HepG2 (cell line): ENCODE measurements at regions not wholly inside any gene's neighbourhood (a gene's known extent, or its start where the extent isn't known, plus 50 kb on each side); places are given as distances from the start of the nearest gene placed in this dataset.
A peak's percentile ranks its signal among the peaks of the same experiment; 100 is the strongest.

Experiments
- AGO1 ChIP-seq: fragments of 200-400 bp; formaldehyde crosslinking; IDR thresholded peaks from 2 replicates; pipeline ENCODE4 v1.6.1; 2017; ENCODE audit warnings: mild to moderate bottlenecking, low read depth, low read length, moderate library complexity; ENCODE audit not compliant: poor library complexity, severe bottlenecking
- ATF7-NPFF ChIP-seq: sonication (generic); formaldehyde crosslinking; IDR thresholded peaks from 2 replicates; pipeline ENCODE4 v1.8.1; 2023; ENCODE audit warnings: mild to moderate bottlenecking, low read depth, missing genetic modification reagents, moderate library complexity
- HDAC6 ChIP-seq: fragments of 200-600 bp; sonication (generic); IDR thresholded peaks from 2 replicates; pipeline ENCODE4 v1.7.0; 2017; ENCODE audit warnings: mild to moderate bottlenecking, antibody characterized with exemption, low read length, low read depth
- KLF16 ChIP-seq, 2 experiments: sonication (generic) in 1 of 2; formaldehyde crosslinking in 1 of 2; IDR thresholded peaks; 2 replicates each; pipeline versions ENCODE4 v1.6.1 to v1.8.0; 2016 to 2023; ENCODE audit warnings: missing genetic modification reagents in 2 of 2, missing compliant biosample characterization in 1 of 2
- MATR3 ChIP-seq: sonication (generic); formaldehyde crosslinking; IDR thresholded peaks from 2 replicates; pipeline ENCODE4 v1.4.0; 2020; ENCODE audit warnings: missing genetic modification reagents
- MYNN ChIP-seq: sonication (generic); formaldehyde crosslinking; IDR thresholded peaks from 2 replicates; pipeline ENCODE4 v1.4.0; 2020; ENCODE audit warnings: mild to moderate bottlenecking, low read depth, missing genetic modification reagents
- MYPOP ChIP-seq: sonication (generic); formaldehyde crosslinking; IDR thresholded peaks from 2 replicates; pipeline ENCODE4 v1.8.1; 2023; ENCODE audit warnings: mild to moderate bottlenecking, moderate library complexity, missing genetic modification reagents
- PITX1 ChIP-seq: sonication (generic); formaldehyde crosslinking; IDR thresholded peaks from 2 replicates; pipeline ENCODE4 v1.5.1; 2020; ENCODE audit warnings: mild to moderate bottlenecking, missing genetic modification reagents
- RFX5 ChIP-seq: IDR thresholded peaks from 2 replicates; pipeline ENCODE4 v1.6.1; 2011; ENCODE audit warnings: low read depth, low read length, improper control_type of control experiment
- U2AF2 ChIP-seq: fragments of 200-400 bp; formaldehyde crosslinking; IDR thresholded peaks from 2 replicates; pipeline ENCODE4 v1.6.1; 2017; ENCODE audit warnings: low read depth, mild to moderate bottlenecking, low read length
- WIZ ChIP-seq: sonication (generic); formaldehyde crosslinking; IDR thresholded peaks from 2 replicates; pipeline ENCODE4 v1.5.1; 2020; ENCODE audit warnings: mild to moderate bottlenecking, missing genetic modification reagents
- YEATS2 ChIP-seq: sonication (generic); formaldehyde crosslinking; IDR thresholded peaks from 2 replicates; pipeline ENCODE4 v1.4.0; 2020; ENCODE audit warnings: missing genetic modification reagents, borderline replicate concordance
- ZBTB10 ChIP-seq: sonication (generic); formaldehyde crosslinking; IDR thresholded peaks from 2 replicates; pipeline ENCODE4 v1.4.0; 2020; ENCODE audit warnings: missing genetic modification reagents, borderline replicate concordance
- ZBTB14 ChIP-seq: sonication (generic); formaldehyde crosslinking; IDR thresholded peaks from 2 replicates; pipeline ENCODE4 v1.4.0; 2020; ENCODE audit warnings: missing genetic modification reagents
- ZBTB7A ChIP-seq: sonication (generic); formaldehyde crosslinking; IDR thresholded peaks from 2 replicates; pipeline ENCODE4 v1.8.0; 2022; ENCODE audit warnings: mild to moderate bottlenecking, missing genetic modification reagents
- ZFX ChIP-seq: sonication (generic); formaldehyde crosslinking; IDR thresholded peaks from 2 replicates; pipeline ENCODE4 v1.4.0; 2020; ENCODE audit warnings: mild to moderate bottlenecking, low read depth, missing genetic modification reagents, moderate library complexity
- ZIK1 ChIP-seq: sonication (generic); formaldehyde crosslinking; IDR thresholded peaks from 2 replicates; pipeline ENCODE4 v1.5.0; 2020; ENCODE audit warnings: mild to moderate bottlenecking, low read depth, missing genetic modification reagents, borderline replicate concordance
- ZKSCAN5 ChIP-seq: sonication (generic); formaldehyde crosslinking; IDR thresholded peaks from 2 replicates; pipeline ENCODE4 v1.5.1; 2020; ENCODE audit warnings: mild to moderate bottlenecking, missing genetic modification reagents
- ZMAT5 ChIP-seq: sonication (generic); formaldehyde crosslinking; IDR thresholded peaks from 2 replicates; pipeline ENCODE4 v1.5.0; 2020; ENCODE audit warnings: mild to moderate bottlenecking, low read depth, missing genetic modification reagents, borderline replicate concordance
- ZNF251 ChIP-seq: sonication (generic); formaldehyde crosslinking; IDR thresholded peaks from 2 replicates; pipeline ENCODE4 v1.9.0; 2021; ENCODE audit warnings: mild to moderate bottlenecking, missing genetic modification reagents
- ZNF253 ChIP-seq: sonication (generic); formaldehyde crosslinking; IDR thresholded peaks from 2 replicates; pipeline ENCODE4 v1.8.0; 2022; ENCODE audit warnings: mild to moderate bottlenecking, missing genetic modification reagents, borderline replicate concordance
- ZNF44 ChIP-seq: sonication (generic); formaldehyde crosslinking; IDR thresholded peaks from 2 replicates; pipeline ENCODE4 v1.5.1; 2020; ENCODE audit warnings: mild to moderate bottlenecking, missing genetic modification reagents
- ZNF563 ChIP-seq: sonication (generic); formaldehyde crosslinking; IDR thresholded peaks from 2 replicates; pipeline ENCODE4 v1.8.0; 2022; ENCODE audit warnings: mild to moderate bottlenecking, moderate library complexity, missing genetic modification reagents
- ZNF589 ChIP-seq: sonication (generic); formaldehyde crosslinking; conservative IDR thresholded peaks from 2 replicates; pipeline ENCODE4 v1.8.0; 2022; ENCODE audit warnings: mild to moderate bottlenecking, moderate library complexity, missing genetic modification reagents
- ZNF703 ChIP-seq: sonication (generic); formaldehyde crosslinking; IDR thresholded peaks from 2 replicates; pipeline ENCODE4 v1.5.1; 2020; ENCODE audit warnings: missing genetic modification reagents, mild to moderate bottlenecking, moderate library complexity, borderline replicate concordance
- ZSCAN12 ChIP-seq: sonication (generic); formaldehyde crosslinking; IDR thresholded peaks from 2 replicates; pipeline ENCODE4 v1.9.0; 2021; ENCODE audit warnings: mild to moderate bottlenecking, missing genetic modification reagents

GRCh38 chr17:13952009-13952750, 117.1 kb upstream of the COX10 start (continued):
- TF ChIP-seq ZBTB10: no peak
- no peak for TF ChIP-seq KLF16 (CRISPR knock-in tag; IDR thresholded peaks at IDR 0.05)
- TF ChIP-seq PITX1: peak; percentile 99
- no peak for TF ChIP-seq ZSCAN12 (CRISPR knock-in tag)
- 0 out of 2 replicates have a peak, but pooled peaks have one; percentile 41 for TF ChIP-seq ATF7-NPFF (CRISPR knock-in tag)
- no peak for TF ChIP-seq ZFX (CRISPR knock-in tag)
- no peak for TF ChIP-seq ZMAT5
- no peak for TF ChIP-seq WIZ (CRISPR knock-in tag)
- no peak for TF ChIP-seq RFX5
- TF ChIP-seq ZNF251 (CRISPR knock-in tag): no peak
- 0 out of 2 replicates have a peak, but pooled peaks have one; percentile 25 for TF ChIP-seq ZBTB7A (CRISPR knock-in tag)
- TF ChIP-seq MYNN (CRISPR knock-in tag): no peak
- no peak for TF ChIP-seq ZNF563 (CRISPR knock-in tag)
- TF ChIP-seq ZKSCAN5 (CRISPR knock-in tag): no peak
- TF ChIP-seq ZNF589 (CRISPR knock-in tag): no peak
- TF ChIP-seq ZNF703 (CRISPR knock-in tag): no peak; the same call in 1 of the 2 replicates
- no peak for TF ChIP-seq ZNF44 (CRISPR knock-in tag)
- no peak for TF ChIP-seq U2AF2
- TF ChIP-seq MYPOP (CRISPR knock-in tag): 0 out of 2 replicates have a peak, but pooled peaks have one; percentile 35
- TF ChIP-seq MATR3 (CRISPR knock-in tag): no peak
- no peak for TF ChIP-seq AGO1
- no peak for TF ChIP-seq YEATS2 (CRISPR knock-in tag)
- no peak for TF ChIP-seq ZNF253 (CRISPR knock-in tag)
- no peak for TF ChIP-seq ZIK1 (CRISPR knock-in tag)
- TF ChIP-seq ZBTB14 (CRISPR knock-in tag): no peak
- no peak for TF ChIP-seq HDAC6
